Body of pancreas (tissue), 4 donors: ENCODE measurements at regions not wholly inside any gene's neighbourhood (a gene's known extent, or its start where the extent isn't known, plus 50 kb on each side); places are given as distances from the start of the nearest gene placed in this dataset.

Source experiments
- POLR2A ChIP-seq, 3 donors: fragments of 450-650 bp; IDR thresholded peaks; one replicate each; pipeline ENCODE4 v1.6.1; 2016; ENCODE audit warnings: antibody characterized with exemption in 3 of 3, mild to moderate bottlenecking in 2 of 3
- TF ChIP-seq, protein P1 (sequence below), 7 experiments: fragments of 450-650 bp in 4 of 7; fragments of 200-600 bp in 3 of 7; sonication (generic) in 3 of 7; IDR thresholded peaks; one replicate each; pipeline ENCODE4 v1.5.1; 2016 to 2019; ENCODE audit warnings: antibody characterized with exemption in 7 of 7

DNA sequence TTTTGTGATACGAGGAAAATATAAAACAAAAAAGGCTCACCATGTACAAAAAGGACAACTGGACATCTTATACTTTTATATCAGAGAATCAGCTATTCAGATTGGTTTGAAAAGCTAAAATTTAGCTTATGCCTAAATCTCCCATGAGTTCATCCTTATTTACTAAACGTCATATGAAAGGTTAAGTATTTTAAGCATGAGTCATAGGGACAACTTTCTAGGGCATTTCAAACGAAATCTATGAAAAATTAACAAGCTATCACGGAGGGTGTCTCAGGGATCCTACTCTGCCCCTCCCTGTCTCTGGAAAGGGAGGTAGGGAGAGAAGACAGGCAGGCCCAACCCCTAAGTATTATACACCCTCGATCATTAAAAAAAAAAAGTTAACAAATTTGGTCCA lies 124.1 kb upstream of the LOC128125822 start:
- TF ChIP-seq, protein P1, sequence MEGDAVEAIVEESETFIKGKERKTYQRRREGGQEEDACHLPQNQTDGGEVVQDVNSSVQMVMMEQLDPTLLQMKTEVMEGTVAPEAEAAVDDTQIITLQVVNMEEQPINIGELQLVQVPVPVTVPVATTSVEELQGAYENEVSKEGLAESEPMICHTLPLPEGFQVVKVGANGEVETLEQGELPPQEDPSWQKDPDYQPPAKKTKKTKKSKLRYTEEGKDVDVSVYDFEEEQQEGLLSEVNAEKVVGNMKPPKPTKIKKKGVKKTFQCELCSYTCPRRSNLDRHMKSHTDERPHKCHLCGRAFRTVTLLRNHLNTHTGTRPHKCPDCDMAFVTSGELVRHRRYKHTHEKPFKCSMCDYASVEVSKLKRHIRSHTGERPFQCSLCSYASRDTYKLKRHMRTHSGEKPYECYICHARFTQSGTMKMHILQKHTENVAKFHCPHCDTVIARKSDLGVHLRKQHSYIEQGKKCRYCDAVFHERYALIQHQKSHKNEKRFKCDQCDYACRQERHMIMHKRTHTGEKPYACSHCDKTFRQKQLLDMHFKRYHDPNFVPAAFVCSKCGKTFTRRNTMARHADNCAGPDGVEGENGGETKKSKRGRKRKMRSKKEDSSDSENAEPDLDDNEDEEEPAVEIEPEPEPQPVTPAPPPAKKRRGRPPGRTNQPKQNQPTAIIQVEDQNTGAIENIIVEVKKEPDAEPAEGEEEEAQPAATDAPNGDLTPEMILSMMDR (IDR thresholded peaks at IDR 0.05): no peak
- TF ChIP-seq POLR2A (IDR thresholded peaks at IDR 0.05): no peak
